ENCODE measurements at regions not wholly inside any gene's neighbourhood (a gene's known extent, or its start where the extent isn't known, plus 50 kb on each side); places are given as distances from the start of the nearest gene placed in this dataset.

- Histone ChIP-seq H3K79me2 (ENCODE audit: insufficient read depth, low read length) (no peaks in the 10 kb centered on the region), H3K4me2 (ENCODE audit: low read depth, low read length, poor library complexity, severe bottlenecking) (no peak overlapping the region), H3K36me3 (ENCODE audit: low read length) (no peaks in the 10 kb centered on the region), H3F3A (ENCODE audit: insufficient read depth) (no peaks in the 10 kb centered on the region), H2AFZ (ENCODE audit: low read depth, low read length, severe bottlenecking) (no peak overlapping the region), H4K20me1 (ENCODE audit: low read depth, low read length) (no peaks in the 10 kb centered on the region), H3K27ac (ENCODE audit: low read depth, low read length) (no peak overlapping the region), H3K9me3 (ENCODE audit: insufficient read depth, low read length) (no peaks in the 10 kb centered on the region), H3K27me3 (ENCODE audit: low read length) (no peaks in the 10 kb centered on the region; the same call in 1 of the 2 replicates), H3K4me3 (ENCODE audit: insufficient read depth, low read length, poor library complexity, severe bottlenecking) (no peak overlapping the region), H3K9ac (ENCODE audit: low read length) (no peak overlapping the region), H3K9me2 (replicated peaks; ENCODE audit: insufficient read depth, low read length) (no peaks in the 10 kb centered on the region)
- no peak for TF ChIP-seq EZH2phosphoT487 (conservative IDR thresholded peaks at IDR 0.05; ENCODE audit: low read length)
- TF ChIP-seq, protein P1, sequence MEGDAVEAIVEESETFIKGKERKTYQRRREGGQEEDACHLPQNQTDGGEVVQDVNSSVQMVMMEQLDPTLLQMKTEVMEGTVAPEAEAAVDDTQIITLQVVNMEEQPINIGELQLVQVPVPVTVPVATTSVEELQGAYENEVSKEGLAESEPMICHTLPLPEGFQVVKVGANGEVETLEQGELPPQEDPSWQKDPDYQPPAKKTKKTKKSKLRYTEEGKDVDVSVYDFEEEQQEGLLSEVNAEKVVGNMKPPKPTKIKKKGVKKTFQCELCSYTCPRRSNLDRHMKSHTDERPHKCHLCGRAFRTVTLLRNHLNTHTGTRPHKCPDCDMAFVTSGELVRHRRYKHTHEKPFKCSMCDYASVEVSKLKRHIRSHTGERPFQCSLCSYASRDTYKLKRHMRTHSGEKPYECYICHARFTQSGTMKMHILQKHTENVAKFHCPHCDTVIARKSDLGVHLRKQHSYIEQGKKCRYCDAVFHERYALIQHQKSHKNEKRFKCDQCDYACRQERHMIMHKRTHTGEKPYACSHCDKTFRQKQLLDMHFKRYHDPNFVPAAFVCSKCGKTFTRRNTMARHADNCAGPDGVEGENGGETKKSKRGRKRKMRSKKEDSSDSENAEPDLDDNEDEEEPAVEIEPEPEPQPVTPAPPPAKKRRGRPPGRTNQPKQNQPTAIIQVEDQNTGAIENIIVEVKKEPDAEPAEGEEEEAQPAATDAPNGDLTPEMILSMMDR (IDR thresholded peaks at IDR 0.05; ENCODE audit: insufficient read depth, low read length, poor library complexity, severe bottlenecking): no peak
These were observed 237.3 kb downstream of the BMP2 start for GRCh38 chr20:7004801-7005200.

DNA sequence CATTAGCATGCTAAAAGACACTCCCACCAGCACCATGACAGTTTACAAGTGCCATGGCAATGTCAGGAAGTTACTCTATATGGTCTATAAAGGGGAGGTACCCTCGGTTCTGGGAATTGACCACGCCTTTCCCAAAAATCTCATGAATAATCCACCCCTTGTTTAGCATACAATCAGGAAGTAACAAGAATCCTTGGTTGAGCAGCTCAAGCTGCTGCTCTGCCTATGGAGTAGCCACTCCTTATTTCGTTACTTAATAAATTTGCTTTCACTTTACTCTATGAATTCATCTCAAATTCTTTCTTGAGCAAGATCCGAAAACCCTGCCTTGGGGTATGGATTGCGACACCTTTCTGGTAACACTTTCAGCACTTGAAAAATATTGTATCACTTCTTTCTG lies 243.0 kb downstream of the BMP2 start:
- no peak overlapping the region for H3K27ac ChIP-seq (ENCODE audit: low read depth, low read length)
- H3K36me3 ChIP-seq (ENCODE audit: low read length): no peaks in the 10 kb centered on the region
- H3K9me2 ChIP-seq (replicated peaks; ENCODE audit: insufficient read depth, low read length): no peaks in the 10 kb centered on the region
- H3K79me2 ChIP-seq (ENCODE audit: insufficient read depth, low read length): no peaks in the 10 kb centered on the region
- H2AFZ ChIP-seq (ENCODE audit: low read depth, low read length, severe bottlenecking): no peak overlapping the region
- H3K4me2 ChIP-seq (ENCODE audit: low read depth, low read length, poor library complexity, severe bottlenecking): no peak overlapping the region
- TF ChIP-seq, protein P1 (IDR thresholded peaks at IDR 0.05; ENCODE audit: insufficient read depth, low read length, poor library complexity, severe bottlenecking): no peak
- TF ChIP-seq EZH2phosphoT487 (conservative IDR thresholded peaks at IDR 0.05; ENCODE audit: low read length): no peak
- no peak overlapping the region for H3K4me3 ChIP-seq (ENCODE audit: insufficient read depth, low read length, poor library complexity, severe bottlenecking)
- H3K9ac ChIP-seq (ENCODE audit: low read length): no peak overlapping the region
- no peaks in the 10 kb centered on the region for H3K27me3 ChIP-seq (ENCODE audit: low read length)
- H3K9me3 ChIP-seq (ENCODE audit: insufficient read depth, low read length): no peaks in the 10 kb centered on the region
- H4K20me1 ChIP-seq (ENCODE audit: low read depth, low read length): no peaks in the 10 kb centered on the region
- no peaks in the 10 kb centered on the region for H3F3A ChIP-seq (ENCODE audit: insufficient read depth)

DNA sequence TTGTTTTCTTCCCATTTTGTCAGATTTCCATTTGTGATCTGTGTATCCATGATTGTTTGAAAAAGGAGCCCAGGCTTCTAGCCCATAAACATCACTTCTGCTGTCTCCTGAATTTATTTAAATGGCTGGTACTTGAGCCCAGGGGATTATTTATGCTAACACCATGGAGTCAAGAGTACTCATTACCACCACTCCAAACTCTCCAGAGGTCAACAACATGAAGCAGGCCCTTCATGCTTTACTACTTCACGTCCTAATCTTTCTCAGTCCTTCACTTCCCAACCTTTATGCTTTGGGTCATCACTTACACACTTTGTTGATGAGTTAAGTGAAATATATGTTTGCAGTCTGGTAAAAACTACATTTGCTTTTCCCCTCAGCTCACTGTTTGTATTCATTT lies 247.8 kb downstream of the BMP2 start:
- TF ChIP-seq EZH2phosphoT487 (conservative IDR thresholded peaks at IDR 0.05; ENCODE audit: low read length): no peak
- TF ChIP-seq, protein P1 (IDR thresholded peaks at IDR 0.05; ENCODE audit: insufficient read depth, low read length, poor library complexity, severe bottlenecking): no peak
- Histone ChIP-seq H3K9me2 (replicated peaks; ENCODE audit: insufficient read depth, low read length) (no peaks in the 10 kb centered on the region), H3K79me2 (ENCODE audit: insufficient read depth, low read length) (no peaks in the 10 kb centered on the region), H3K9me3 (ENCODE audit: insufficient read depth, low read length) (no peaks in the 10 kb centered on the region), H3K9ac (ENCODE audit: low read length) (no peak overlapping the region), H3K27me3 (ENCODE audit: low read length) (no peaks in the 10 kb centered on the region), H3K4me2 (ENCODE audit: low read depth, low read length, poor library complexity, severe bottlenecking) (no peak overlapping the region), H3K4me3 (ENCODE audit: insufficient read depth, low read length, poor library complexity, severe bottlenecking) (no peak overlapping the region), H3K27ac (ENCODE audit: low read depth, low read length) (no peak overlapping the region), H4K20me1 (ENCODE audit: low read depth, low read length) (no peaks in the 10 kb centered on the region), H3K36me3 (ENCODE audit: low read length) (no peaks in the 10 kb centered on the region), H3F3A (ENCODE audit: insufficient read depth) (no peaks in the 10 kb centered on the region), H2AFZ (ENCODE audit: low read depth, low read length, severe bottlenecking) (no peak overlapping the region)
